Natural killer cell treated with Interleukin-12 subunit alpha and Interleukin-12 subunit beta and Interleukin-15 and Interleukin-18, amount 100 ng/mL, for 72 hours (primary cell): ENCODE measurements at regions not wholly inside any gene's neighbourhood (a gene's known extent, or its start where the extent isn't known, plus 50 kb on each side); places are given as distances from the start of the nearest gene placed in this dataset.

Experiments
- ATAC-seq, 2 donors: fragments of 150-1000 bp; cut with Tn5 transposase in 1 of 2; sonication (Bioruptor Pico), chemical (Tn5 transposase) in 1 of 2; 2 replicates each; pipeline ENCODE4 v1.10.0; 2021
- DNase-seq: peaks from one replicate; pipeline ENCODE4 v3.0.0; 2022; ENCODE audit warnings: low spot score
- H3K27ac Mint-ChIP-seq, 2 donors: 1 replicate in 1 of 2; 2 replicates in 1 of 2; pipeline ENCODE4 v1.8.0; 2022; ENCODE audit warnings: mixed read lengths in 2 of 2, mild to moderate bottlenecking in 1 of 2, moderate library complexity in 1 of 2
- H3K27me3 Mint-ChIP-seq, 2 donors: 1 replicate in 1 of 2; 2 replicates in 1 of 2; pipeline ENCODE4 v1.8.0; 2022; ENCODE audit warnings: mixed read lengths in 2 of 2
- H3K36me3 Mint-ChIP-seq: one replicate; pipeline ENCODE4 v1.8.0; 2022; ENCODE audit warnings: mixed read lengths
- H3K4me1 Mint-ChIP-seq, 2 donors: 1 replicate in 1 of 2; 2 replicates in 1 of 2; pipeline ENCODE4 v1.8.0; 2022; ENCODE audit warnings: low read depth in 2 of 2, mixed read lengths in 2 of 2, mild to moderate bottlenecking in 1 of 2
- H3K4me3 Mint-ChIP-seq: one replicate; pipeline ENCODE4 v1.8.0; 2022; ENCODE audit warnings: mixed read lengths
- H3K9me3 Mint-ChIP-seq: 2 replicates; pipeline ENCODE4 v1.8.0; 2022; ENCODE audit warnings: mixed read lengths

- DNase-seq (no peak), ATAC-seq (peak in 1 of 2 donors; percentile 15)
- Mint-ChIP-seq H3K36me3 (no peaks in the 10 kb centered on the region), H3K4me3 (no peak overlapping the region), H3K9me3 (no peaks in the 10 kb centered on the region), H3K27me3 (peaks cover 0 to 2% of the 10 kb centered on the region in 2 donors), H3K4me1 (no peaks in the 10 kb centered on the region), H3K27ac (no peak overlapping the region)
These were observed 103.9 kb upstream of the TMEM132D start for GRCh38 chr12:130007771-130008170.

- Mint-ChIP-seq H3K9me3 (no peaks in the 10 kb centered on the region), H3K4me1 (no peaks in the 10 kb centered on the region), H3K36me3 (no peaks in the 10 kb centered on the region), H3K27ac (no peak overlapping the region), H3K27me3 (peaks cover 0 to 2% of the 10 kb centered on the region in 2 donors), H3K4me3 (no peak overlapping the region)
- ATAC-seq (no peak), DNase-seq (no peak)
These were observed 104.4 kb upstream of the TMEM132D start for GRCh38 chr12:130008241-130008640.

- peaks cover 0 to 2% of the 10 kb centered on the region in 2 donors for H3K27me3 Mint-ChIP-seq
- ATAC-seq (no peak), DNase-seq (no peak)
- H3K4me3 Mint-ChIP-seq: no peak overlapping the region
- H3K27ac Mint-ChIP-seq: no peak overlapping the region
- no peaks in the 10 kb centered on the region for H3K9me3 Mint-ChIP-seq
- no peaks in the 10 kb centered on the region for H3K36me3 Mint-ChIP-seq
- H3K4me1 Mint-ChIP-seq: no peaks in the 10 kb centered on the region
These were observed 106.1 kb upstream of the TMEM132D start for GRCh38 chr12:130009961-130010360.

- Mint-ChIP-seq H3K9me3 (no peaks in the 10 kb centered on the region), H3K4me3 (no peak overlapping the region), H3K27me3 (peaks cover 0 to 2% of the 10 kb centered on the region in 2 donors), H3K36me3 (no peaks in the 10 kb centered on the region), H3K27ac (no peak overlapping the region), H3K4me1 (no peaks in the 10 kb centered on the region)
- ATAC-seq (no peak), DNase-seq (no peak)
These were observed 108.0 kb upstream of the TMEM132D start for GRCh38 chr12:130011611-130012385.

- Mint-ChIP-seq H3K27me3 (peaks cover 0 to 2% of the 10 kb centered on the region in 2 donors), H3K9me3 (no peaks in the 10 kb centered on the region), H3K4me1 (no peaks in the 10 kb centered on the region), H3K27ac (no peak overlapping the region), H3K4me3 (no peak overlapping the region), H3K36me3 (no peaks in the 10 kb centered on the region)
- no peak for DNase-seq
- peak; percentile 36 to 63 for ATAC-seq
These were observed 110.1 kb upstream of the TMEM132D start for GRCh38 chr12:130013771-130014484.

GRCh38 chr12:130014485-130014807 lies 110.6 kb upstream of the TMEM132D start:
- Mint-ChIP-seq H3K4me3 (no peak overlapping the region), H3K9me3 (no peaks in the 10 kb centered on the region), H3K27me3 (peaks cover 0 to 2% of the 10 kb centered on the region in 2 donors), H3K27ac (no peak overlapping the region), H3K36me3 (no peaks in the 10 kb centered on the region), H3K4me1 (no peaks in the 10 kb centered on the region)
- no peak for DNase-seq
- ATAC-seq: no peak

GRCh38 chr12:130016194-130016593 lies 112.4 kb upstream of the TMEM132D start:
- Mint-ChIP-seq H3K9me3 (no peaks in the 10 kb centered on the region), H3K4me1 (no peaks in the 10 kb centered on the region)

GRCh38 chr12:130016986-130017385 lies 113.2 kb upstream of the TMEM132D start:
- H3K4me3 Mint-ChIP-seq: no peak overlapping the region
- no peaks in the 10 kb centered on the region for H3K36me3 Mint-ChIP-seq
- no peaks in the 10 kb centered on the region for H3K27me3 Mint-ChIP-seq
- no peaks in the 10 kb centered on the region for H3K9me3 Mint-ChIP-seq
- ATAC-seq (no peak), DNase-seq (no peak)
- H3K4me1 Mint-ChIP-seq: no peaks in the 10 kb centered on the region
- no peak overlapping the region for H3K27ac Mint-ChIP-seq

More at GRCh38 chr12:130016194-130016593, 112.4 kb upstream of the TMEM132D start:
- Mint-ChIP-seq H3K27ac (no peak overlapping the region), H3K27me3 (peaks cover 0 to 2% of the 10 kb centered on the region in 2 donors), H3K36me3 (no peaks in the 10 kb centered on the region), H3K4me3 (no peak overlapping the region)
- DNase-seq (no peak), ATAC-seq (peak in 1 of 2 donors; percentile 30)

- Mint-ChIP-seq H3K36me3 (no peaks in the 10 kb centered on the region), H3K4me3 (no peak overlapping the region), H3K27me3 (no peaks in the 10 kb centered on the region), H3K27ac (no peak overlapping the region), H3K9me3 (no peaks in the 10 kb centered on the region), H3K4me1 (no peaks in the 10 kb centered on the region)
- no peak for ATAC-seq
- DNase-seq: no peak
These were observed 114.0 kb upstream of the TMEM132D start for GRCh38 chr12:130017591-130018449.

GRCh38 chr12:130018614-130019013 lies 114.8 kb upstream of the TMEM132D start:
- DNase-seq: no peak
- H3K4me3 Mint-ChIP-seq: no peak overlapping the region

GRCh38 chr12:130026608-130027176 lies 122.9 kb upstream of the TMEM132D start:
- Mint-ChIP-seq H3K27ac (no peak overlapping the region), H3K9me3 (no peaks in the 10 kb centered on the region), H3K4me3 (no peak overlapping the region), H3K4me1 (no peaks in the 10 kb centered on the region), H3K27me3 (peaks cover 3 to 12% of the 10 kb centered on the region in 2 donors), H3K36me3 (no peaks in the 10 kb centered on the region)
- ATAC-seq: no peak
- no peak for DNase-seq

More at GRCh38 chr12:130018614-130019013, 114.8 kb upstream of the TMEM132D start:
- Mint-ChIP-seq H3K36me3 (no peaks in the 10 kb centered on the region), H3K27ac (no peak overlapping the region), H3K4me1 (no peaks in the 10 kb centered on the region), H3K9me3 (no peaks in the 10 kb centered on the region), H3K27me3 (no peaks in the 10 kb centered on the region)
- ATAC-seq: no peak

GRCh38 chr12:130027798-130028197 lies 124.0 kb upstream of the TMEM132D start:
- DNase-seq (no peak), ATAC-seq (no peak)
- H3K4me1 Mint-ChIP-seq: no peaks in the 10 kb centered on the region
- H3K9me3 Mint-ChIP-seq: no peaks in the 10 kb centered on the region
- no peaks in the 10 kb centered on the region for H3K36me3 Mint-ChIP-seq
- H3K27ac Mint-ChIP-seq: no peak overlapping the region
- H3K4me3 Mint-ChIP-seq: no peak overlapping the region
- peaks cover 7 to 19% of the 10 kb centered on the region in 2 donors for H3K27me3 Mint-ChIP-seq

GRCh38 chr12:130029151-130029550 lies 125.3 kb upstream of the TMEM132D start:
- H3K27me3 Mint-ChIP-seq: peaks cover 7 to 19% of the 10 kb centered on the region in 2 donors
- no peaks in the 10 kb centered on the region for H3K36me3 Mint-ChIP-seq
- no peaks in the 10 kb centered on the region for H3K4me1 Mint-ChIP-seq
- H3K27ac Mint-ChIP-seq: no peak overlapping the region
- no peaks in the 10 kb centered on the region for H3K9me3 Mint-ChIP-seq
- ATAC-seq: no peak
- no peak for DNase-seq
- H3K4me3 Mint-ChIP-seq: no peak overlapping the region
